H9 (cell line): ENCODE measurements at regions not wholly inside any gene's neighbourhood (a gene's known extent, or its start where the extent isn't known, plus 50 kb on each side); places are given as distances from the start of the nearest gene placed in this dataset.

Source experiments
- DNase-seq: peaks from one replicate; pipeline ENCODE4 v3.0.0-alpha.2; 2017
- H2AFZ ChIP-seq: one replicate; pipeline ENCODE4 v1.6.1; 2013; ENCODE audit warnings: mild to moderate bottlenecking, low read length, control low read depth, moderate library complexity
- H2AK5ac ChIP-seq: 2 replicates; pipeline ENCODE4 v1.6.1; 2013; ENCODE audit warnings: low read length, control low read depth, mixed read lengths; ENCODE audit not compliant: insufficient read length
- H2BK120ac ChIP-seq: one replicate; pipeline ENCODE4 v1.6.1; 2013; ENCODE audit warnings: low read depth, mild to moderate bottlenecking, low read length, control low read depth, inconsistent platforms; ENCODE audit not compliant: poor library complexity, severe bottlenecking
- H2BK12ac ChIP-seq: 2 replicates; pipeline ENCODE4 v1.6.1; 2013; ENCODE audit warnings: low read length, control low read depth, mixed read lengths, low read depth; ENCODE audit not compliant: insufficient read length
- H2BK15ac ChIP-seq: 2 replicates; pipeline ENCODE4 v1.6.1; 2013; ENCODE audit warnings: low read depth, low read length, control low read depth
- H2BK20ac ChIP-seq: one replicate; pipeline ENCODE4 v1.6.1; 2013; ENCODE audit warnings: low read depth, mild to moderate bottlenecking, low read length, control low read depth, inconsistent platforms; ENCODE audit not compliant: poor library complexity, severe bottlenecking
- H2BK5ac ChIP-seq: 2 replicates; pipeline ENCODE4 v1.6.1; 2013; ENCODE audit warnings: low read length, control low read depth, mixed read lengths; ENCODE audit not compliant: insufficient read length
- H3K14ac ChIP-seq: 2 replicates; pipeline ENCODE4 v1.6.1; 2013; ENCODE audit warnings: low read length, control low read depth; ENCODE audit not compliant: insufficient read depth
- H3K18ac ChIP-seq: 2 replicates; pipeline ENCODE4 v1.6.1; 2013; ENCODE audit warnings: low read depth, mild to moderate bottlenecking, mixed read lengths, low read length, control low read depth; ENCODE audit not compliant: insufficient read length
- H3K23ac ChIP-seq: 2 replicates; pipeline ENCODE4 v1.6.1; 2013; ENCODE audit warnings: low read length, control low read depth, mixed read lengths, low read depth; ENCODE audit not compliant: insufficient read length
- H3K23me2 ChIP-seq: 2 replicates; pipeline ENCODE4 v1.6.1; 2013; ENCODE audit warnings: low read depth, mild to moderate bottlenecking, mixed read lengths, low read length, control low read depth; ENCODE audit not compliant: insufficient read length, poor library complexity, severe bottlenecking
- H3K27ac ChIP-seq: 2 replicates; pipeline ENCODE4 v1.5.1; 2013; ENCODE audit warnings: low read length, control low read depth, mixed read lengths, low read depth; ENCODE audit not compliant: insufficient read length
- H3K27me3 ChIP-seq: 2 replicates; pipeline ENCODE4 v1.6.1; 2013; ENCODE audit warnings: low read length, control low read depth, inconsistent platforms; ENCODE audit not compliant: insufficient read depth
- H3K4ac ChIP-seq: 2 replicates; pipeline ENCODE4 v1.6.1; 2013; ENCODE audit warnings: low read depth, mild to moderate bottlenecking, control low read depth, inconsistent platforms, low read length, moderate library complexity
- H3K4me1 ChIP-seq: 2 replicates; pipeline ENCODE4 v1.6.1; 2013; ENCODE audit warnings: low read length, control low read depth, inconsistent platforms; ENCODE audit not compliant: insufficient read depth
- H3K4me2 ChIP-seq: 2 replicates; pipeline ENCODE4 v1.6.1; 2013; ENCODE audit warnings: low read length, control low read depth, mixed read lengths; ENCODE audit not compliant: insufficient read length, insufficient read depth
- H3K56ac ChIP-seq: 2 replicates; pipeline ENCODE4 v1.6.1; 2013; ENCODE audit warnings: low read depth, mild to moderate bottlenecking, mixed read lengths, low read length, control low read depth; ENCODE audit not compliant: insufficient read length
- H3K79me1 ChIP-seq: 2 replicates; pipeline ENCODE4 v1.6.1; 2013; ENCODE audit warnings: low read depth, mild to moderate bottlenecking, moderate library complexity, low read length, control low read depth, inconsistent platforms; ENCODE audit not compliant: insufficient read depth, poor library complexity, severe bottlenecking
- H3K79me2 ChIP-seq: 2 replicates; pipeline ENCODE4 v1.6.1; 2013; ENCODE audit warnings: low read length, control low read depth, inconsistent platforms; ENCODE audit not compliant: insufficient read depth
- H3K9ac ChIP-seq: 2 replicates; pipeline ENCODE4 v1.6.1; 2013; ENCODE audit warnings: low read length, control low read depth, mixed read lengths; ENCODE audit not compliant: insufficient read length; ENCODE audit errors: extremely low read depth
- H3K9me3 ChIP-seq: one replicate; pipeline ENCODE4 v1.6.1; 2013; ENCODE audit warnings: low read depth, low read length, inconsistent platforms; ENCODE audit not compliant: control insufficient read depth
- H3T11ph ChIP-seq: one replicate; pipeline ENCODE4 v1.6.1; 2013; ENCODE audit warnings: mild to moderate bottlenecking, low read length, control low read depth, inconsistent platforms
- H4K20me1 ChIP-seq: one replicate; pipeline ENCODE4 v1.6.1; 2013; ENCODE audit not compliant: control insufficient read depth, insufficient read length, insufficient read depth
- H4K5ac ChIP-seq: 2 replicates; pipeline ENCODE4 v1.6.1; 2013; ENCODE audit warnings: low read depth, mild to moderate bottlenecking, mixed read lengths, low read length, control low read depth; ENCODE audit not compliant: insufficient read length
- H4K8ac ChIP-seq: replicated peaks from 2 replicates; pipeline ENCODE4 v1.6.1; 2013; ENCODE audit warnings: low read length, control low read depth, mixed read lengths, low read depth; ENCODE audit not compliant: insufficient read length
- H4K91ac ChIP-seq: 2 replicates; pipeline ENCODE4 v1.6.1; 2013; ENCODE audit warnings: low read depth, mild to moderate bottlenecking, moderate library complexity, mixed read lengths, low read length, control low read depth; ENCODE audit not compliant: insufficient read length
- H3K27ac Mint-ChIP-seq, 3 experiments: 2 replicates in 2 of 3; 3 replicates in 1 of 3; pipeline ENCODE4 v1.8.0; 2020 to 2021; ENCODE audit warnings: mixed read lengths in 3 of 3, mild to moderate bottlenecking in 1 of 3, moderate library complexity in 1 of 3
- H3K27me3 Mint-ChIP-seq: 2 replicates; pipeline ENCODE4 v1.8.0; 2021; ENCODE audit warnings: low read depth, mild to moderate bottlenecking, moderate library complexity, mixed read lengths
- H3K36me3 Mint-ChIP-seq, 3 experiments: 2 replicates in 2 of 3; 3 replicates in 1 of 3; pipeline ENCODE4 v1.8.0; 2020 to 2021; ENCODE audit warnings: low read depth in 3 of 3, mixed read lengths in 3 of 3; ENCODE audit not compliant: insufficient read depth in 1 of 3
- H3K4me1 Mint-ChIP-seq, 2 experiments: 2 replicates each; pipeline ENCODE4 v1.8.0; 2020; ENCODE audit warnings: mixed read lengths in 2 of 2
- H3K4me3 Mint-ChIP-seq, 2 experiments: 2 replicates in 1 of 2; 3 replicates in 1 of 2; pipeline ENCODE4 v1.8.0; 2020 to 2021; ENCODE audit warnings: mild to moderate bottlenecking in 2 of 2, mixed read lengths in 2 of 2, moderate library complexity in 1 of 2
- H3K9me3 Mint-ChIP-seq, 2 experiments: 2 replicates in 1 of 2; 3 replicates in 1 of 2; pipeline ENCODE4 v1.8.0; 2020; ENCODE audit warnings: mild to moderate bottlenecking in 2 of 2, mixed read lengths in 2 of 2, moderate library complexity in 1 of 2
- TF ChIP-seq, protein P1 (sequence below): fragments of 200-600 bp; sonication (generic); conservative IDR thresholded peaks from 3 replicates; pipeline ENCODE4 v1.8.0; 2021; ENCODE audit warnings: antibody characterized with exemption, mild to moderate bottlenecking

DNA sequence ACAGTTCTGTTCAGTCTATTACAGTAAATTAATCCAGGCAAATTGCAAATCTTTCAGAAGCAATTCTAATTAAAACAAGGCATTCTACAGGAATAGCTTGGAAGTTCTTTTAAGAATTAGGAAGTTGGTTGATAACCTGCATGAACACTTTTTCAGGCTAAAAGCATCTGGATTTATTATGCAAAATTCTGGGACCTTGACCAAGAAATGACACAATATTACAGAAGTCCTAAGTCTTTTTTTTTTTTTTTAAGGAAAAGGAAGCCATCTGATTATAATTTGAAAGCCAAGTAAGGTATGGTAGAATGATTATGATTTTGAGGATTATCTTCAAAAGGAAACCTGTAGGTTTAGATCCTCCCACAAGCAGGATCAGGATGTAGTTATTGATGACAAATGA lies 74.7 kb upstream of the KCNK2 start:
- Mint-ChIP-seq H3K27me3 (no peaks in the 10 kb centered on the region), H3K4me1 (peaks cover 0 to 3% of the 10 kb centered on the region in 2 experiments; a peak in 1 of 4 replicates)
- TF ChIP-seq, protein P1, sequence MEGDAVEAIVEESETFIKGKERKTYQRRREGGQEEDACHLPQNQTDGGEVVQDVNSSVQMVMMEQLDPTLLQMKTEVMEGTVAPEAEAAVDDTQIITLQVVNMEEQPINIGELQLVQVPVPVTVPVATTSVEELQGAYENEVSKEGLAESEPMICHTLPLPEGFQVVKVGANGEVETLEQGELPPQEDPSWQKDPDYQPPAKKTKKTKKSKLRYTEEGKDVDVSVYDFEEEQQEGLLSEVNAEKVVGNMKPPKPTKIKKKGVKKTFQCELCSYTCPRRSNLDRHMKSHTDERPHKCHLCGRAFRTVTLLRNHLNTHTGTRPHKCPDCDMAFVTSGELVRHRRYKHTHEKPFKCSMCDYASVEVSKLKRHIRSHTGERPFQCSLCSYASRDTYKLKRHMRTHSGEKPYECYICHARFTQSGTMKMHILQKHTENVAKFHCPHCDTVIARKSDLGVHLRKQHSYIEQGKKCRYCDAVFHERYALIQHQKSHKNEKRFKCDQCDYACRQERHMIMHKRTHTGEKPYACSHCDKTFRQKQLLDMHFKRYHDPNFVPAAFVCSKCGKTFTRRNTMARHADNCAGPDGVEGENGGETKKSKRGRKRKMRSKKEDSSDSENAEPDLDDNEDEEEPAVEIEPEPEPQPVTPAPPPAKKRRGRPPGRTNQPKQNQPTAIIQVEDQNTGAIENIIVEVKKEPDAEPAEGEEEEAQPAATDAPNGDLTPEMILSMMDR, result no peak

More for the DNA sequence above, 74.7 kb upstream of the KCNK2 start:
- no peak overlapping the region for H4K5ac ChIP-seq
- no peak overlapping the region for H3K27ac Mint-ChIP-seq
- no peak overlapping the region for H3K27ac ChIP-seq
- no peaks in the 10 kb centered on the region for H3K23me2 ChIP-seq
- no peaks in the 10 kb centered on the region for H3K79me2 ChIP-seq
- H4K91ac ChIP-seq, result no peak overlapping the region
- no peaks in the 10 kb centered on the region for H3K4me1 ChIP-seq
- no peak overlapping the region for H3K23ac ChIP-seq
- H2AK5ac ChIP-seq, result no peak overlapping the region
- no peaks in the 10 kb centered on the region for H3K27me3 ChIP-seq
- no peak overlapping the region for H2BK12ac ChIP-seq
- no peak overlapping the region for H3K4ac ChIP-seq
- no peak overlapping the region for H3K9ac ChIP-seq
- no peak overlapping the region for H3K14ac ChIP-seq
- no peaks in the 10 kb centered on the region for H3K9me3 ChIP-seq
- no peaks in the 10 kb centered on the region for H3K79me1 ChIP-seq
- H2BK120ac ChIP-seq, result no peak overlapping the region
- H2BK20ac ChIP-seq, result no peak overlapping the region
- no peak overlapping the region for H2BK15ac ChIP-seq
- no peak overlapping the region for H2AFZ ChIP-seq
- H3K18ac ChIP-seq, result no peak overlapping the region
- DNase-seq, result no peak
- no peak overlapping the region for H3K56ac ChIP-seq
- no peak overlapping the region for H2BK5ac ChIP-seq
- H4K8ac ChIP-seq, result no peak overlapping the region
- no peaks in the 10 kb centered on the region for H3K36me3 Mint-ChIP-seq
- no peak overlapping the region for H3K4me3 Mint-ChIP-seq
- no peak overlapping the region for H3T11ph ChIP-seq
- H4K20me1 ChIP-seq, result no peaks in the 10 kb centered on the region
- H3K9me3 Mint-ChIP-seq, result no peaks in the 10 kb centered on the region
- H3K4me2 ChIP-seq, result no peak overlapping the region
